Psoas muscle (tissue), 7 donors: ENCODE measurements at regions not wholly inside any gene's neighbourhood (a gene's known extent, or its start where the extent isn't known, plus 50 kb on each side); places are given as distances from the start of the nearest gene placed in this dataset.

Experiments
- ATAC-seq, 4 donors: fragments of 200-7000 bp; cut with Tn5 transposase; one replicate each; pipeline ENCODE4 v1.9.1; 2020; ENCODE audit warnings: moderate library complexity in 3 of 4, mild to moderate bottlenecking in 2 of 4
- DNase-seq, 2 donors: peaks; one replicate each; pipeline ENCODE4 v3.0.0-alpha.2; 2020
- H3K27ac ChIP-seq: fragments of 200-600 bp; one replicate; pipeline ENCODE4 v1.8.0; 2022
- H3K27me3 ChIP-seq, 3 donors: fragments of 200-600 bp in 1 of 3; one replicate each; pipeline versions ENCODE4 v1.6.1 to v1.8.0; 2013 to 2022; ENCODE audit warnings: low read length in 2 of 3, mild to moderate bottlenecking in 2 of 3, moderate library complexity in 1 of 3; ENCODE audit not compliant: insufficient read depth in 3 of 3
- H3K36me3 ChIP-seq, 2 donors: fragments of 200-600 bp in 1 of 2; one replicate each; pipeline versions ENCODE4 v1.6.1 to v1.8.0; 2013 to 2022; ENCODE audit warnings: low read depth in 1 of 2, mild to moderate bottlenecking in 1 of 2, moderate library complexity in 1 of 2; ENCODE audit not compliant: insufficient read depth in 1 of 2
- H3K4me1 ChIP-seq: fragments of 200-600 bp; one replicate; pipeline ENCODE4 v1.8.0; 2022
- H3K4me3 ChIP-seq: fragments of 200-600 bp; one replicate; pipeline ENCODE4 v1.8.0; 2022; ENCODE audit warnings: mild to moderate bottlenecking
- H3K9me3 ChIP-seq: fragments of 200-600 bp; one replicate; pipeline ENCODE4 v1.8.0; 2022
- WGBS, 3 donors: extraction: QIAGEN DNeasy Blood & Tissue Kit; methylation state at CpG; one replicate each; pipeline versions ENCODE4 v1.1.6 to v1.1.7; 2013; 5-methylcytosine and 5-hydroxymethylcytosine counted together
- intact Hi-C, 2 donors: fragments of 100-400 bp; cut with DNase I; formaldehyde crosslinking; loops; one replicate each; pipeline versions ENCODE4 v1.11.0 to v1.14.2; 2022
- TF ChIP-seq, protein P1 (sequence below): fragments of 200-600 bp; IDR thresholded peaks from one replicate; pipeline ENCODE4 v1.8.0; 2022; ENCODE audit warnings: antibody characterized with exemption
- donor health status: healthy with polysubstance abuse.
- donor health status: DM: no; HTN: no; CAD: no; lungs with moderate emphysema.
- donor health status: Bipolar disorder and iron deficiency.
- donor health status: healthy.
- donor health status: DM: yes; HTN: yes; CAD: no.
- donor health status: DM: no; HTN: no; CAD: no.
- donor health status: DM: yes; HTN: yes; CAD: no.

GRCh38 chr1:185573677-185574076, 160.5 kb upstream of the HMCN1 start:
- H3K36me3 ChIP-seq = no peaks in the 10 kb centered on the region
- no peaks in the 10 kb centered on the region for H3K27me3 ChIP-seq
- H3K4me1 ChIP-seq = no peaks in the 10 kb centered on the region
- peaks cover 5% of the 10 kb centered on the region for H3K9me3 ChIP-seq
- intact Hi-C loops = no loop called here
- ATAC-seq (no peak), DNase-seq (no peak)
- H3K4me3 ChIP-seq = no peak overlapping the region
- H3K27ac ChIP-seq = no peak overlapping the region
- 49 to 78% (median 73%) methylated on average over 2 of the region's 2 CpGs for WGBS, 3 donors
- TF ChIP-seq, protein P1, sequence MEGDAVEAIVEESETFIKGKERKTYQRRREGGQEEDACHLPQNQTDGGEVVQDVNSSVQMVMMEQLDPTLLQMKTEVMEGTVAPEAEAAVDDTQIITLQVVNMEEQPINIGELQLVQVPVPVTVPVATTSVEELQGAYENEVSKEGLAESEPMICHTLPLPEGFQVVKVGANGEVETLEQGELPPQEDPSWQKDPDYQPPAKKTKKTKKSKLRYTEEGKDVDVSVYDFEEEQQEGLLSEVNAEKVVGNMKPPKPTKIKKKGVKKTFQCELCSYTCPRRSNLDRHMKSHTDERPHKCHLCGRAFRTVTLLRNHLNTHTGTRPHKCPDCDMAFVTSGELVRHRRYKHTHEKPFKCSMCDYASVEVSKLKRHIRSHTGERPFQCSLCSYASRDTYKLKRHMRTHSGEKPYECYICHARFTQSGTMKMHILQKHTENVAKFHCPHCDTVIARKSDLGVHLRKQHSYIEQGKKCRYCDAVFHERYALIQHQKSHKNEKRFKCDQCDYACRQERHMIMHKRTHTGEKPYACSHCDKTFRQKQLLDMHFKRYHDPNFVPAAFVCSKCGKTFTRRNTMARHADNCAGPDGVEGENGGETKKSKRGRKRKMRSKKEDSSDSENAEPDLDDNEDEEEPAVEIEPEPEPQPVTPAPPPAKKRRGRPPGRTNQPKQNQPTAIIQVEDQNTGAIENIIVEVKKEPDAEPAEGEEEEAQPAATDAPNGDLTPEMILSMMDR = no peak

DNA sequence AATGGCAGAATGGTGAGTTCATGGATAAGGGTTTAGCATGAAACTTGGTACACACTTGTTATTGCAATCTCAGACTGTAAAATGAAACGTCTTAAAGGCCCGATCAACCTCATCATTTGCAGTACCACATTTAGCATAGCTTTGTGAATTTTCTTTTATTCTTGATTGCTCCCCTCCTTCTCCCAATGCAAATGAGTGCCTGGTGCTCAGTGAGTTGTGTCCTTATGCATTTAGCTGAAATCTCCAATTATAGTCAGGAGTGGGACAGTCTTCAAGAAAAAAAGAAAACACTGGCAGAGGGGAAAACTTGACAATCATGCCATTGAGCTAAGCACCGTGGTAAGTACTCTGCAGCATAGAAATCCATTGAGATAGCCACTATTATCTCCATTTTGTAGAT, 161.0 kb upstream of the HMCN1 start:
- DNase-seq (no peak), ATAC-seq (no peak)
- Histone ChIP-seq H3K4me1 (no peaks in the 10 kb centered on the region), H3K27ac (no peak overlapping the region), H3K9me3 (peaks cover 2% of the 10 kb centered on the region), H3K4me3 (no peak overlapping the region), H3K36me3 (no peaks in the 10 kb centered on the region), H3K27me3 (no peaks in the 10 kb centered on the region)
- TF ChIP-seq, protein P1 = no peak
- WGBS, 3 donors = 67 to 81% (median 70%) methylated on average over 3 of the region's 3 CpGs
- intact Hi-C loops = no loop called here

DNA sequence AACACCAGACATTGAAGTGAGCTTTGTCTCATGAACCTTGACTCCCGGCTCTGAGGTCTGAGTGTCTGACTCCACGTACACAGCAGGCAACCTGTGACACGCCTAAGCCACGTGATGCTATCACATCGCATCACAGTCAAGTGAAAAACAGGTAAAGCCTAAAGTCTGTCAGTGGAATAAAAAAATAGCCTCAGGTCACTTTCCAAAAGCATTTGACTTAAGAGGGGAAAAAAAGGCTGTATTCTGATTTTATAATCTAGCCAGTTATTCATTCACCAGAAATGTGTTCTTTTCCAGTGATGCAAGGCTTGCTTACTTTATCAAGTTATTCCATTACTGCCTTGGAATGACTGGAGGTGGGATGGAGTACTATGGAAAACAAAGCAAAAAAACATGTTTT, 163.2 kb upstream of the HMCN1 start:
- H3K4me1 ChIP-seq = no peaks in the 10 kb centered on the region
- DNase-seq (no peak), ATAC-seq (no peak)
- TF ChIP-seq, protein P1 = no peak
- intact Hi-C loops = no loop called here
- no peak overlapping the region for H3K4me3 ChIP-seq
- no peaks in the 10 kb centered on the region for H3K9me3 ChIP-seq
- H3K27ac ChIP-seq = no peak overlapping the region
- H3K36me3 ChIP-seq = no peaks in the 10 kb centered on the region
- WGBS, 3 donors = 89 to 95% (median 92%) methylated on average over 5 of the region's 5 CpGs
- H3K27me3 ChIP-seq = no peaks in the 10 kb centered on the region

DNA sequence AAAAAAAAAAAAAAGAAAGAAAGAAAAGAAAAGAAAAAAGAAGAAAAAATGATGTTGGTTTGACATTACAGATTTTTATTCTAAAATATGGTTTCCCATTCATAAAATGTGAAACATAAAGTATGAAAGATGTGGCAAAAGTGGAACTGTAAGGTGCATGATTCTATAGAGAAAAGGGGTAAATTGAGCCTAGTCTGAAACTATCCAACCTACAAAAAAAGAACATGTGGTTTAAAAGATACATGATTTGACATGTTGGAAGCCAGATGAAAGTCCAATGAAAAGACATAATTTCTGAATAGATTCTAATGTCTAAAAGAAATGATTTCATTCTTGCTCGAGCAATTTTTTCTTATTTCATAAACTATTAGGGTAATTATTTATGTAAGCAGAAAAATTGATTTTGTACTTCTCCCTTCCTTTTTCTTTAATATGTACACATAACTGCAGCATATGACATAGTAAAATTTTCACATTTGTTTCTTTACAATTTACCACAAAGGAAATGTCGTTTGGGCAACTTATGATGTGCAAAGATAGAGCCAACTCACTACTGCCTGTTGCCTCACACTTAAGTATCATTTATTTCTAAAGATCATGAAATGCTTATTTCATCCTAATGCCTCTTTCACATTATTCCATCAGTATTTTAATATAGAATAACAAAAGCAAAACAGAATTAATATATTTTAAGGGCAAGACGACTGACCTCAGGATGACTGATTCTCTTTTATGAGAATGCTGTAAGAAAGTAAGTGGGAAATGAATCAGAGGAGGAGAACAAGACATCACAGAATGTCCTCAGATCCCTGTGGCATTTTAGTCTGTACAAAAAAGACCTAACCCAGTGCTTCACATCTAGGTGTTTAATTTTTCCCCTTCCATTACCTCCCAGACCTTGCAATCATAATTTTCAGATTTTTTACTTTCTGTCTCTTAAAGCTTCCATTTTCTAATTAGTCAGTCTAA, 165.8 kb upstream of the HMCN1 start:
- no peaks in the 10 kb centered on the region for H3K9me3 ChIP-seq
- no peaks in the 10 kb centered on the region for H3K4me1 ChIP-seq
- H3K36me3 ChIP-seq = no peaks in the 10 kb centered on the region
- TF ChIP-seq, protein P1 = no peak
- no peak overlapping the region for H3K4me3 ChIP-seq
- WGBS, 3 donors = 83 to 86% (median 85%) methylated on average over 3 of the region's 3 CpGs
- DNase-seq = no peak
- no peak overlapping the region for H3K27ac ChIP-seq
- H3K27me3 ChIP-seq = no peaks in the 10 kb centered on the region
- ATAC-seq = no peak
- intact Hi-C loops = no loop called here
